IMR-90 (cell line): ENCODE measurements at regions not wholly inside any gene's neighbourhood (a gene's known extent, or its start where the extent isn't known, plus 50 kb on each side); places are given as distances from the start of the nearest gene placed in this dataset.

Experiments used
- ATAC-seq: fragments of 200-7000 bp; cut with Tn5 transposase; 2 replicates; pipeline ENCODE4 v1.9.1; 2020; ENCODE audit warnings: low read depth, mild to moderate bottlenecking, moderate library complexity
- BruUV-seq: library from RNA; stranded (reverse); fragments of 400-500 nt; replicated peaks from 2 replicates; lab custom pipeline; 2021; lab: Mats Ljungman, UMichigan
- CTCF ChIA-PET: fragments of 300-600 bp; formaldehyde crosslinking; extraction: SDS; loops from one replicate; lab custom pipeline; 2021; ENCODE audit warnings: antibody characterized with exemption; lab: Yijun Ruan, JAX
- POLR2A ChIA-PET: fragments of 300-600 bp; sonication (Branson Sonifier 250); formaldehyde crosslinking; loops from one replicate; lab custom pipeline; 2022; ENCODE audit warnings: antibody characterized with exemption; ENCODE audit not compliant: unreplicated experiment; lab: Charles Lee
- DNase-seq: peaks from one replicate; pipeline ENCODE4 v3.0.0; 2013
- H2AFZ ChIP-seq: replicated peaks from 2 replicates; pipeline ENCODE3; 2013; ENCODE audit warnings: low read length, mild to moderate bottlenecking; ENCODE audit not compliant: poor library complexity
- H2AK5ac ChIP-seq: 2 replicates; pipeline ENCODE4 v1.6.1; 2013; ENCODE audit warnings: low read depth, low read length, inconsistent platforms
- H2AK9ac ChIP-seq: replicated peaks from 2 replicates; pipeline ENCODE3; 2013; ENCODE audit warnings: mild to moderate bottlenecking, low read depth, low read length, moderate library complexity; ENCODE audit not compliant: poor library complexity
- H2BK120ac ChIP-seq: 2 replicates; pipeline ENCODE4 v1.6.1; 2013; ENCODE audit warnings: low read depth, low read length, inconsistent platforms
- H2BK15ac ChIP-seq: 3 replicates; pipeline ENCODE4 v1.6.1; 2013; ENCODE audit warnings: low read depth, low read length, inconsistent platforms
- H2BK20ac ChIP-seq: 2 replicates; pipeline ENCODE4 v1.6.1; 2013; ENCODE audit warnings: low read depth, mild to moderate bottlenecking, inconsistent platforms, low read length, moderate library complexity
- H2BK5ac ChIP-seq: 2 replicates; pipeline ENCODE4 v1.6.1; 2013; ENCODE audit warnings: mild to moderate bottlenecking, low read depth, low read length, inconsistent platforms; ENCODE audit not compliant: poor library complexity, severe bottlenecking
- H3K14ac ChIP-seq: replicated peaks from 2 replicates; pipeline ENCODE4 v1.6.1; 2013; ENCODE audit warnings: low read depth, low read length, inconsistent platforms
- H3K18ac ChIP-seq: 2 replicates; pipeline ENCODE4 v1.6.1; 2013; ENCODE audit warnings: low read depth, low read length, control low read depth
- H3K23ac ChIP-seq: 2 replicates; pipeline ENCODE4 v1.6.1; 2013; ENCODE audit warnings: low read depth, low read length, inconsistent platforms
- H3K27ac ChIP-seq: 2 replicates; pipeline ENCODE4 v1.5.1; 2013; ENCODE audit warnings: mild to moderate bottlenecking, control low read depth, low read length; ENCODE audit not compliant: insufficient read depth
- H3K27me3 ChIP-seq: 2 replicates; pipeline ENCODE4 v1.6.1; 2013; ENCODE audit warnings: low read length; ENCODE audit not compliant: control insufficient read depth, insufficient read depth
- H3K36me3 ChIP-seq: 2 replicates; pipeline ENCODE4 v1.6.1; 2013; ENCODE audit warnings: low read length, mixed read lengths; ENCODE audit not compliant: control insufficient read depth, insufficient read depth
- H3K4ac ChIP-seq: 2 replicates; pipeline ENCODE4 v1.6.1; 2013; ENCODE audit warnings: low read depth, low read length, inconsistent platforms
- H3K4me1 ChIP-seq: 2 replicates; pipeline ENCODE4 v1.6.1; 2013; ENCODE audit warnings: low read length, mixed read lengths; ENCODE audit not compliant: control insufficient read depth, insufficient read depth
- H3K4me2 ChIP-seq: 2 replicates; pipeline ENCODE4 v1.6.1; 2013; ENCODE audit warnings: low read depth, mild to moderate bottlenecking, control low read depth, low read length, moderate library complexity
- H3K4me3 ChIP-seq: 2 replicates; pipeline ENCODE4 v1.5.1; 2013; ENCODE audit warnings: low read depth, mild to moderate bottlenecking, control low read depth, low read length, moderate library complexity; ENCODE audit not compliant: insufficient read depth
- H3K56ac ChIP-seq: 2 replicates; pipeline ENCODE4 v1.6.1; 2013; ENCODE audit warnings: low read length, inconsistent platforms; ENCODE audit not compliant: insufficient read depth; ENCODE audit errors: extremely low read depth
- H3K79me1 ChIP-seq, 2 experiments: 2 replicates each; pipeline ENCODE4 v1.6.1; 2013; ENCODE audit warnings: low read length in 2 of 2, inconsistent platforms in 1 of 2, low read depth in 1 of 2
- H3K9ac ChIP-seq: 2 replicates; pipeline ENCODE4 v1.6.1; 2013; ENCODE audit warnings: low read depth, low read length, control low read depth
- H3K9me1 ChIP-seq: 2 replicates; pipeline ENCODE4 v1.6.1; 2013; ENCODE audit warnings: low read length, inconsistent platforms; ENCODE audit not compliant: insufficient read depth
- H3K9me3 ChIP-seq: 2 replicates; pipeline ENCODE4 v1.6.1; 2013; ENCODE audit warnings: low read length; ENCODE audit not compliant: control insufficient read depth, insufficient read depth
- H4K20me1 ChIP-seq: 2 replicates; pipeline ENCODE4 v1.6.1; 2013; ENCODE audit warnings: low read length, inconsistent platforms; ENCODE audit not compliant: insufficient read depth
- H4K5ac ChIP-seq: 2 replicates; pipeline ENCODE4 v1.6.1; 2013; ENCODE audit warnings: mild to moderate bottlenecking, low read depth, low read length, control low read depth
- H4K8ac ChIP-seq, 2 experiments: 2 replicates each; pipeline ENCODE4 v1.6.1; 2013; ENCODE audit warnings: low read depth in 2 of 2, low read length in 2 of 2, control low read depth in 1 of 2, inconsistent platforms in 1 of 2
- H4K91ac ChIP-seq: 2 replicates; pipeline ENCODE4 v1.6.1; 2013; ENCODE audit warnings: low read depth, low read length, inconsistent platforms; ENCODE audit not compliant: insufficient read depth
- BHLHE40 ChIP-seq: fragments of 150-350 bp; IDR thresholded peaks from 2 replicates; pipeline ENCODE4 v1.6.1; 2016; ENCODE audit warnings: mild to moderate bottlenecking, low read depth, low read length
- CEBPB ChIP-seq: IDR thresholded peaks from 2 replicates; pipeline ENCODE4 v1.6.1; 2012; ENCODE audit warnings: low read depth, low read length, improper control_type of control experiment
- CHD1 ChIP-seq: IDR thresholded peaks from 2 replicates; pipeline ENCODE4 v1.6.1; 2012; ENCODE audit warnings: low read depth, low read length, improper control_type of control experiment
- CTCF ChIP-seq: conservative IDR thresholded peaks from 2 replicates; pipeline ENCODE4 v1.5.1; 2012; ENCODE audit warnings: mild to moderate bottlenecking, low read depth, low read length, improper control_type of control experiment
- FOS ChIP-seq: fragments of 150-350 bp; IDR thresholded peaks from 2 replicates; pipeline ENCODE4 v1.6.1; 2016; ENCODE audit warnings: low read depth, low read length
- MAFK ChIP-seq: IDR thresholded peaks from 2 replicates; pipeline ENCODE4 v1.6.1; 2012; ENCODE audit warnings: low read depth, low read length, improper control_type of control experiment
- MAZ ChIP-seq: IDR thresholded peaks from 2 replicates; pipeline ENCODE4 v1.6.1; 2012; ENCODE audit warnings: low read depth, mild to moderate bottlenecking, low read length, improper control_type of control experiment, moderate library complexity, borderline replicate concordance
- MXI1 ChIP-seq: IDR thresholded peaks from 2 replicates; pipeline ENCODE4 v1.6.1; 2012; ENCODE audit warnings: low read depth, mild to moderate bottlenecking, low read length, moderate library complexity, borderline replicate concordance
- NFE2L2 ChIP-seq: fragments of 150-350 bp; IDR thresholded peaks from 2 replicates; pipeline ENCODE4 v1.6.1; 2016; ENCODE audit warnings: low read depth, mild to moderate bottlenecking, low read length
- POLR2A ChIP-seq: IDR thresholded peaks from 2 replicates; pipeline ENCODE4 v1.6.1; 2012; ENCODE audit warnings: mild to moderate bottlenecking, low read depth, low read length
- RAD21 ChIP-seq: IDR thresholded peaks from 2 replicates; pipeline ENCODE4 v1.6.1; 2012; ENCODE audit warnings: low read length, improper control_type of control experiment
- RCOR1 ChIP-seq: IDR thresholded peaks from 2 replicates; pipeline ENCODE4 v1.6.1; 2012; ENCODE audit warnings: mild to moderate bottlenecking, low read length, improper control_type of control experiment; ENCODE audit not compliant: insufficient replicate concordance
- RFX5 ChIP-seq: IDR thresholded peaks from 2 replicates; pipeline ENCODE4 v1.8.0; 2012; ENCODE audit warnings: low read depth, mild to moderate bottlenecking, low read length, moderate library complexity
- SMC3 ChIP-seq: fragments of 150-350 bp; IDR thresholded peaks from 2 replicates; pipeline ENCODE4 v1.6.1; 2016; ENCODE audit warnings: low read depth, mild to moderate bottlenecking, antibody characterized with exemption, low read length, moderate library complexity
- WGBS, 2 experiments: methylation state at CpG; one replicate each; pipeline versions ENCODE4 v1.1.5 to v1.1.7; 2013; ENCODE audit warnings: missing lambda C conversion rate in 2 of 2; ENCODE audit not compliant: insufficient read length in 1 of 2; ENCODE audit errors: extremely low coverage in 2 of 2; 5-methylcytosine and 5-hydroxymethylcytosine counted together
- dilution Hi-C: fragments of 300-500 bp; cut with HindIII; formaldehyde crosslinking; loops from one replicate; pipeline ENCODE4 v1.14.3; 2018; ENCODE audit warnings: low sequenced_read_pairs; ENCODE audit not compliant: unreplicated experiment
- in situ Hi-C: fragments of 300-500 bp; cut with MboI; formaldehyde crosslinking; loops from 3 replicates; pipeline ENCODE4 v1.14.3; 2019; ENCODE audit warnings: low sequenced_read_pairs, inconsistent platforms, mixed read lengths
- intact Hi-C: fragments of 100-400 bp; cut with micrococcal nuclease; formaldehyde crosslinking; loops from 2 replicates; pipeline ENCODE4 v1.10.0; 2022
- TF ChIP-seq, protein P1 (sequence below): fragments of 150-350 bp; IDR thresholded peaks from 2 replicates; pipeline ENCODE4 v1.6.1; 2017; ENCODE audit warnings: mild to moderate bottlenecking, antibody characterized with exemption, low read length, low read depth
- TF ChIP-seq, protein P2 (sequence below): fragments of 150-350 bp; IDR thresholded peaks from 2 replicates; pipeline ENCODE4 v1.6.1; 2016; ENCODE audit warnings: low read depth, mild to moderate bottlenecking, low read length, moderate library complexity, borderline replicate concordance

- TF ChIP-seq RFX5 (no peak), MAZ (no peak), RAD21 (no peak), CHD1 (no peak), SMC3 (no peak), CTCF (no peak), MAFK (no peak), POLR2A (no peak), MXI1 (no peak), FOS (no peak), BHLHE40 (no peak), NFE2L2 (no peak), RCOR1 (no peak), CEBPB (no peak)
- TF ChIP-seq, protein P1, sequence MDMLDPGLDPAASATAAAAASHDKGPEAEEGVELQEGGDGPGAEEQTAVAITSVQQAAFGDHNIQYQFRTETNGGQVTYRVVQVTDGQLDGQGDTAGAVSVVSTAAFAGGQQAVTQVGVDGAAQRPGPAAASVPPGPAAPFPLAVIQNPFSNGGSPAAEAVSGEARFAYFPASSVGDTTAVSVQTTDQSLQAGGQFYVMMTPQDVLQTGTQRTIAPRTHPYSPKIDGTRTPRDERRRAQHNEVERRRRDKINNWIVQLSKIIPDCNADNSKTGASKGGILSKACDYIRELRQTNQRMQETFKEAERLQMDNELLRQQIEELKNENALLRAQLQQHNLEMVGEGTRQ = no peak
- TF ChIP-seq, protein P2, sequence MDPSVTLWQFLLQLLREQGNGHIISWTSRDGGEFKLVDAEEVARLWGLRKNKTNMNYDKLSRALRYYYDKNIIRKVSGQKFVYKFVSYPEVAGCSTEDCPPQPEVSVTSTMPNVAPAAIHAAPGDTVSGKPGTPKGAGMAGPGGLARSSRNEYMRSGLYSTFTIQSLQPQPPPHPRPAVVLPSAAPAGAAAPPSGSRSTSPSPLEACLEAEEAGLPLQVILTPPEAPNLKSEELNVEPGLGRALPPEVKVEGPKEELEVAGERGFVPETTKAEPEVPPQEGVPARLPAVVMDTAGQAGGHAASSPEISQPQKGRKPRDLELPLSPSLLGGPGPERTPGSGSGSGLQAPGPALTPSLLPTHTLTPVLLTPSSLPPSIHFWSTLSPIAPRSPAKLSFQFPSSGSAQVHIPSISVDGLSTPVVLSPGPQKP = no peak
- no peak overlapping the region for H3K4ac ChIP-seq
- no peaks in the 10 kb centered on the region for H3K4me1 ChIP-seq
- H2BK120ac ChIP-seq = no peak overlapping the region
- H3K9me1 ChIP-seq = no peaks in the 10 kb centered on the region
- no peak overlapping the region for H3K56ac ChIP-seq
- H2BK15ac ChIP-seq = no peak overlapping the region
- H3K27ac ChIP-seq = no peak overlapping the region
- no peak overlapping the region for H4K8ac ChIP-seq
- in situ Hi-C loops = no loop called here
- ChIA-PET POLR2A (no interaction called here), CTCF (no interaction called here)
- H2BK5ac ChIP-seq = no peak overlapping the region
- DNase-seq (no peak), ATAC-seq (no peak)
- H3K4me3 ChIP-seq = no peak overlapping the region
- no peak overlapping the region for H2AK9ac ChIP-seq
- H2AK5ac ChIP-seq = no peak overlapping the region
- H4K91ac ChIP-seq = no peak overlapping the region
- H4K5ac ChIP-seq = no peak overlapping the region
- H3K18ac ChIP-seq = no peak overlapping the region
- H3K9ac ChIP-seq = no peak overlapping the region
- no peaks in the 10 kb centered on the region for H3K9me3 ChIP-seq
- dilution Hi-C loops = no loop called here
- WGBS, 2 experiments = no CpG with 5 or more reads among the region's 2 CpGs
- H3K23ac ChIP-seq = no peak overlapping the region
- no peaks in the 10 kb centered on the region for H3K79me1 ChIP-seq
- intact Hi-C loops = no loop called here
- no peaks in the 10 kb centered on the region for H4K20me1 ChIP-seq
- no peaks in the 10 kb centered on the region for H3K27me3 ChIP-seq
- no peak overlapping the region for H3K4me2 ChIP-seq
- no peak overlapping the region for H3K14ac ChIP-seq
- no TSS peak for BruUV-seq
- no peaks in the 10 kb centered on the region for H3K36me3 ChIP-seq
- H2AFZ ChIP-seq = no peak overlapping the region
- no peak overlapping the region for H2BK20ac ChIP-seq
Measured at GRCh38 chr1:81254068-81254467, 546.7 kb upstream of the ADGRL2 start.
